GM10248 (cell line): ENCODE measurements at regions not wholly inside any gene's neighbourhood (a gene's known extent, or its start where the extent isn't known, plus 50 kb on each side); places are given as distances from the start of the nearest gene placed in this dataset.

Source experiments
- CTCF ChIA-PET: fragments of 300-600 bp; sonication (Branson Sonifier 250); formaldehyde crosslinking; extraction: SDS; loops from one replicate; lab custom pipeline; 2021; ENCODE audit warnings: antibody characterized with exemption; lab: Yijun Ruan, JAX
- POLR2A ChIA-PET: fragments of 350-650 bp; sonication (Branson Sonifier 250); formaldehyde crosslinking; extraction: SDS; loops from one replicate; lab custom pipeline; 2020; ENCODE audit warnings: antibody characterized with exemption; lab: Yijun Ruan, JAX
- DNase-seq: peaks from one replicate; pipeline ENCODE4 v3.0.0; 2012; ENCODE audit errors: extremely low spot score
- CTCF ChIP-seq: IDR thresholded peaks from 2 replicates; pipeline ENCODE4 v1.5.1; 2012; ENCODE audit warnings: mild to moderate bottlenecking, low read depth; ENCODE audit errors: extremely low read depth, missing control alignments, control extremely low read depth

- no peak for DNase-seq
- TF ChIP-seq CTCF: no peak
- POLR2A ChIA-PET: no interaction called here
- CTCF ChIA-PET: no interaction called here
Observed at GRCh38 chr12:61385771-61386170, 874.4 kb upstream of the USP15 start.

- DNase-seq: no peak
- TF ChIP-seq CTCF: no peak
- ChIA-PET CTCF (no interaction called here), POLR2A (no interaction called here)
Observed at GRCh38 chr12:61397668-61398067, 862.5 kb upstream of the USP15 start.

GRCh38 chr12:61412201-61412600, 848.0 kb upstream of the USP15 start:
- TF ChIP-seq CTCF: no peak
- ChIA-PET POLR2A (no interaction called here), CTCF (no interaction called here)
- no peak for DNase-seq

GRCh38 chr12:61414470-61414869, 845.7 kb upstream of the USP15 start:
- CTCF ChIA-PET: no interaction called here

GRCh38 chr12:61422786-61423185, 837.4 kb upstream of the USP15 start:
- CTCF ChIA-PET: no interaction called here
- POLR2A ChIA-PET: no interaction called here
- no peak for DNase-seq
- TF ChIP-seq CTCF: no peak

More at GRCh38 chr12:61414470-61414869, 845.7 kb upstream of the USP15 start:
- POLR2A ChIA-PET: no interaction called here
- no peak for TF ChIP-seq CTCF
- DNase-seq: no peak

- POLR2A ChIA-PET: no interaction called here
Observed at GRCh38 chr12:61452076-61452475, 808.1 kb upstream of the USP15 start.

More at GRCh38 chr12:61452076-61452475, 808.1 kb upstream of the USP15 start:
- TF ChIP-seq CTCF: no peak
- DNase-seq: no peak
- CTCF ChIA-PET: interaction anchor here (1.4 kb wide), 1 partner anchor 45 kb away, joined by 3 read pairs; no protein-coding TSS in a partner anchor
